Lower leg skin (tissue), 4 donors: ENCODE measurements at regions not wholly inside any gene's neighbourhood (a gene's known extent, or its start where the extent isn't known, plus 50 kb on each side); places are given as distances from the start of the nearest gene placed in this dataset.

Experiments used
- DNase-seq, 2 donors: peaks; one replicate each; pipeline ENCODE4 v3.0.0-alpha.2; 2019; ENCODE audit warnings: low spot score in 2 of 2
- H3K4me3 ChIP-seq: fragments of 200-600 bp; sonication (generic); 2 replicates; pipeline ENCODE4 v1.5.1; 2017; ENCODE audit warnings: mild to moderate bottlenecking, low read depth; ENCODE audit not compliant: poor library complexity, severe bottlenecking
- POLR2A ChIP-seq, 2 donors: fragments of 450-650 bp; IDR thresholded peaks; one replicate each; pipeline ENCODE4 v1.6.1; 2016 to 2017; ENCODE audit warnings: antibody characterized with exemption in 2 of 2, mild to moderate bottlenecking in 1 of 2, moderate library complexity in 1 of 2
- WGBS, 2 donors: methylation state at CpG; one replicate each; pipeline ENCODE4 v1.1.5; 2018; 5-methylcytosine and 5-hydroxymethylcytosine counted together
- intact Hi-C: fragments of 100-400 bp; cut with DNase I; formaldehyde crosslinking; loops from one replicate; pipeline ENCODE4 v1.15.0; 2023; ENCODE audit warnings: low total_unique reads
- TF ChIP-seq, protein P1 (sequence below), 3 donors: fragments of 450-650 bp; IDR thresholded peaks; one replicate each; pipeline ENCODE4 v1.5.1; 2016; ENCODE audit warnings: antibody characterized with exemption in 3 of 3, mild to moderate bottlenecking in 3 of 3, moderate library complexity in 2 of 3

GRCh38 chr12:68557011-68557730, 53.5 kb upstream of the RAP1B start:
- 49 to 55% methylated on average over 5 of the region's 5 CpGs for whole genome bisulfite sequencing, 2 donors
- TF ChIP-seq POLR2A (IDR thresholded peaks at IDR 0.05): no peak
- TF ChIP-seq, protein P1, sequence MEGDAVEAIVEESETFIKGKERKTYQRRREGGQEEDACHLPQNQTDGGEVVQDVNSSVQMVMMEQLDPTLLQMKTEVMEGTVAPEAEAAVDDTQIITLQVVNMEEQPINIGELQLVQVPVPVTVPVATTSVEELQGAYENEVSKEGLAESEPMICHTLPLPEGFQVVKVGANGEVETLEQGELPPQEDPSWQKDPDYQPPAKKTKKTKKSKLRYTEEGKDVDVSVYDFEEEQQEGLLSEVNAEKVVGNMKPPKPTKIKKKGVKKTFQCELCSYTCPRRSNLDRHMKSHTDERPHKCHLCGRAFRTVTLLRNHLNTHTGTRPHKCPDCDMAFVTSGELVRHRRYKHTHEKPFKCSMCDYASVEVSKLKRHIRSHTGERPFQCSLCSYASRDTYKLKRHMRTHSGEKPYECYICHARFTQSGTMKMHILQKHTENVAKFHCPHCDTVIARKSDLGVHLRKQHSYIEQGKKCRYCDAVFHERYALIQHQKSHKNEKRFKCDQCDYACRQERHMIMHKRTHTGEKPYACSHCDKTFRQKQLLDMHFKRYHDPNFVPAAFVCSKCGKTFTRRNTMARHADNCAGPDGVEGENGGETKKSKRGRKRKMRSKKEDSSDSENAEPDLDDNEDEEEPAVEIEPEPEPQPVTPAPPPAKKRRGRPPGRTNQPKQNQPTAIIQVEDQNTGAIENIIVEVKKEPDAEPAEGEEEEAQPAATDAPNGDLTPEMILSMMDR (IDR thresholded peaks at IDR 0.05): no peak
- no peak overlapping the region for H3K4me3 ChIP-seq
- intact Hi-C loops: no loop called here
- no peak for DNase-seq

GRCh38 chr12:68559246-68559645, 51.5 kb upstream of the RAP1B start:
- no peak for TF ChIP-seq POLR2A (IDR thresholded peaks at IDR 0.05)
- TF ChIP-seq, protein P1 (IDR thresholded peaks at IDR 0.05): no peak
- DNase-seq: no peak
- no peak overlapping the region for H3K4me3 ChIP-seq
- WGBS, 2 donors: 82 to 91% methylated on average over 1 of the region's 1 CpG
- intact Hi-C loops: no loop called here

- intact Hi-C loops: no loop called here
- no peak overlapping the region for H3K4me3 ChIP-seq
- peak in 1 of 2 donors; percentile 44 for DNase-seq
- TF ChIP-seq POLR2A (IDR thresholded peaks at IDR 0.05): no peak
- TF ChIP-seq, protein P1 (IDR thresholded peaks at IDR 0.05): no peak
- 33 to 52% methylated on average over 8 of the region's 8 CpGs for WGBS, 2 donors
Measured at GRCh38 chr12:68559984-68560850, 50.5 kb upstream of the RAP1B start.

DNA sequence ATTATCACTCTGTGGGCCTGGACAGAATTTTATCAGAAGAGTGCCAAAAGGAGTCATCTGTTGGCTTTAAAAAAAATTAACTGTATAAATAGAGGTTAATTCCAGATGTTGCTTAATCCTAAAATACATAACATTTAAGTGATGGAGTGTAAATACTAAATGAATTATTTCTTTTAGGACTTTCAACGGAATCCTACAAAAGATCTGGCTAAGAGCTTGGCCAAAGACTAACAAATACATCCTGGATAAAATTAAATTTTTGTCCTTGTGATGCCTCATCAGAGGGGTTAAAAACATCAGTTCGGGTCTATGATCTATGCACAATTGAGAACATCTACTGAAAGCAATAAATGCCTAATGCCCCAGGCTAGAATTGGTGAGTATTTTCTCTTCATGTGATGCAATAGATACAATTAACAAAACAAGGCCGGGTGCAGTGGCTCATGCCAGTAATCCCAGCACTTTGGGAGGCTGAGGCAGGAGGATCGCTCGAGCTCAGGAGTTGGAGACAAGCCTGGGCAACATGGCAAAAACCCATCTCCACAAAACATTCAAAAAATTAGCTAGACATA, 49.8 kb upstream of the RAP1B start:
- intact Hi-C loops: no loop called here
- no peak for DNase-seq
- TF ChIP-seq, protein P1 (IDR thresholded peaks at IDR 0.05): no peak
- WGBS, 2 donors: 66 to 72% methylated on average over 5 of the region's 5 CpGs
- no peak overlapping the region for H3K4me3 ChIP-seq
